ENCODE measurements at regions not wholly inside any gene's neighbourhood (a gene's known extent, or its start where the extent isn't known, plus 50 kb on each side); places are given as distances from the start of the nearest gene placed in this dataset.
"Not testable (repeated sequence)": the region's sequence is repeated elsewhere in the genome, so short reads cannot be mapped to it uniquely, and the experiment has no call there.

- DNase-seq, result no peak
Measured at GRCh38 chr21:28396421-28396820, 596.3 kb downstream of the LTN1 start.

GRCh38 chr21:28393279-28393678, 599.4 kb downstream of the LTN1 start:
- no peak for DNase-seq

- no peak for DNase-seq
Measured at GRCh38 chr21:28391938-28392849, 600.5 kb downstream of the LTN1 start.

- DNase-seq, result no peak
Measured at GRCh38 chr21:28387220-28387619, 605.5 kb downstream of the LTN1 start.

GRCh38 chr21:28385845-28386244, 606.8 kb downstream of the LTN1 start:
- DNase-seq, result no peak

GRCh38 chr21:28381000-28381745, 611.5 kb downstream of the LTN1 start:
- DNase-seq, result not testable (repeated sequence)

- DNase-seq, result no peak
Measured at GRCh38 chr21:28380241-28380640, 612.4 kb downstream of the LTN1 start.

GRCh38 chr21:28378026-28378425, 614.7 kb downstream of the LTN1 start:
- DNase-seq, result no peak

GRCh38 chr21:28375708-28376385, 616.8 kb downstream of the LTN1 start:
- DNase-seq, result no peak

GRCh38 chr21:28374881-28375280, 617.8 kb downstream of the LTN1 start:
- DNase-seq, result no peak

- DNase-seq, result no peak
Measured at GRCh38 chr21:28371713-28372112, 621.0 kb downstream of the LTN1 start.

GRCh38 chr21:28359300-28359699, 633.4 kb downstream of the LTN1 start:
- no peak for DNase-seq

GRCh38 chr21:28358702-28359101, 634.0 kb downstream of the LTN1 start:
- no peak for DNase-seq

GRCh38 chr21:28358170-28358569, 634.5 kb downstream of the LTN1 start:
- no peak for DNase-seq

GRCh38 chr21:28357743-28358142, 634.9 kb downstream of the LTN1 start:
- no peak for DNase-seq

- no peak for DNase-seq
Measured at GRCh38 chr21:28356422-28356821, 636.3 kb downstream of the LTN1 start.

GRCh38 chr21:28345934-28346333, 646.7 kb downstream of the LTN1 start:
- DNase-seq, result no peak

- DNase-seq, result no peak
Measured at GRCh38 chr21:28344985-28345384, 647.7 kb downstream of the LTN1 start.

- DNase-seq, result no peak
Measured at GRCh38 chr21:28342212-28342810, 650.4 kb downstream of the LTN1 start.

GRCh38 chr21:28339403-28339802, 653.3 kb downstream of the LTN1 start:
- no peak for DNase-seq

GRCh38 chr21:28338701-28339305, 653.9 kb downstream of the LTN1 start:
- DNase-seq, result no peak

- DNase-seq, result no peak
Measured at GRCh38 chr21:28337315-28337714, 655.4 kb downstream of the LTN1 start.

GRCh38 chr21:28336314-28336713, 656.4 kb downstream of the LTN1 start:
- DNase-seq, result no peak

Measured in stimulated activated CD8-positive, alpha-beta memory T cell treated with anti-CD3 and anti-CD28 coated beads, Interleukin-4, amount 100 ng/mL, for 48 hours (primary cell).